ENCODE measurements at regions not wholly inside any gene's neighbourhood (a gene's known extent, or its start where the extent isn't known, plus 50 kb on each side); places are given as distances from the start of the nearest gene placed in this dataset.
A peak's percentile ranks its signal among the peaks of the same experiment; 100 is the strongest.
"Not testable (repeated sequence)": the region's sequence is repeated elsewhere in the genome, so short reads cannot be mapped to it uniquely, and the experiment has no call there.

DNA sequence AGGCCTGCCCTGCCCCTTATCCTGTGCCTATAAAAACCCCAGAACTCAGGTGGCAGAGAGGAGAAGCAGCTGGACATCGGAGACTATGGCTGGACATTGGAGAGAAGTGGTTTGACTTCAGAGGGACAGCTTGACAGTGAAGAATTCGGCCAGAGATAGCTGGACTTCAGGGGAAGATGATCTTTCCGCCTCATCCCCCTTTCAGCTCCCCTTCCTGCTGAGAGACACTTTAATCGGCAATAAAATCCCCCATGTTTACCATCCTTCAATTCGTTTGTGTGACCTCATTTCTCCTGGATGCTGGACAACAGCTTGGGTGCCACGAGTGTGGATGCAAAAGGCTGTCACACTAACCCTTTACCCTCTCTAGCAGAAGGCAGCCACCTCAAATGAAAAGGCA is 134.1 kb upstream of the TUT7 start:
- DNase-seq (ENCODE audit: low spot score), result no peak

DNA sequence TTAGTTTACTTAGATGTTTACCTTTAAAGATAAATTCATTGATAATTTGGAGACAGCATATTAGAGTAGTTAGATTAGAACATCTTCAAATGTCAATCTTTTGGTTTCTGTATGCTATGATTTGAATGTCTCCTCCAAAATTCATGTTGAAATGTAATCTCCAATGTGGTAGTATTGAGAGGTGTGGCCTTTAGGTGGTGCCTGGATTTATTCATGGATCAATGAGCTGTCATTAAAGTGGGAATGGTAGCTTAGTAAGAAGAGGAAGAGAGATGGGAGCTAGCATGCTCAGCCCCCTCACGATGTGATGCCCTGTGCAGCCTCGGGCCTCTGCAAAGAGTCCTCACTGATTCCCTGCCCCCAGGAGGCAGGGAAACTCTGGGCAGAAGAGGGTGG is 133.6 kb upstream of the TUT7 start:
- no peak for DNase-seq (ENCODE audit: low spot score)

DNA sequence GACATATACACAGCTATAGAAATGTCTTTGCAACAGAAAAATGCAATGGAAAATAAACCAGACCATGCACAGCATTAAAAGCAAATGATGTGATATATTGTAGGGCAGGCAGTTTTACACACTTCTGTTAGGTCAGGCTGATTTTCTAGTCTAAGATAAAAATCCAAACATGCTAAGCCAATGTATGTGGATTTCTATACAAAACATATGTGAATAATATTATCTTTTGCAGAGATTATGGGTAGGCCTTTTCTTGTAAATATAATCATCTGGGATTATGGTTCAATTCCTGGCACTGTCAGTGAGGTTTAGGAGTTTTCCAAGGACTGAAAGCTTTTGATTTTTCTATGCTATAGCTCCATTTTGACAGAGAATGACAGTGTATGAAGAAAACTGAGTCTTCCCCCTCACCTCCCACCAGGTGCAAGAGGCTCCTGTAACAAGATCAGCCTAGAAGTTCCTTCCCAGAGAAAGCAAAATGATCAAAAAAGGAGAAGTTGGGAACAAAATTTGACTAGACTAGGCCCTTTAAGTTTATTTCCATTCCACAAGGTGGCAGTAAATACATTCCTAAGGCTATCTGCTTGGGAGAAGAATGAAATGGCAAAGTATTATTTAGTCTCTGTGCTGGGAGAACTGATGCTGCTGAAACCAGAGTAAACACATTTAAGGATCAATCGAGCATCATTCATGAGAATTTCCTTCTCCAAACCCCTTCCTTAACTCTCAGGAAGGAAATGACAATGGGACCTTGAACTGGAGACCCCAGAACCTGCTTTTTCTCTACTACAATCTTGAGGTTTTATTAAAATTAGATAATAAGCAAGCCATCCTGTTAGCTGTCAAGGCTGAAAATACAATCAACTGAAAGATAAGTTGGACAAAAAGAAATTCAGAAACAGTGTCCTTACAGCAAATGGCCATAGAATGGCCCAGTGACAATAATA is 133.0 kb upstream of the TUT7 start:
- DNase-seq (ENCODE audit: low spot score), result peak; percentile 41

DNA sequence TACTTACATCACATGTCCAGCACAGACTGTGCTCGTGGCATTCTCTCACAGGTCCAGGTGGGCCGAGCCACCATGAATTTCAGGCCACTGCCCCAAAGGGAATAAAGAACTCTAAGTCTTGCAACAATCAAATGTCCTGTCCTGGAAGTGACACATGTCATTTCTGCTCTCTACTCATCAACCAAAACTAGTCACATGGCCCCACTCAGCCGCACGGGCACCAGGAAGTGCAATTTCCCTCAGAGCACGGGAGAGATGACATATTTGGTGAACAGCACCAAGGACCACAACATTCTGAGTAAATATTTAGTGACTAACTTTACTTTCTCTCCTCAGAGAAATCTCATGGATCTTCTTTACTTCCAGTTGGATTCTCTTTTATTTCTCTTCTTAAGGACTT is 131.1 kb upstream of the TUT7 start:
- no peak for DNase-seq (ENCODE audit: low spot score)

DNA sequence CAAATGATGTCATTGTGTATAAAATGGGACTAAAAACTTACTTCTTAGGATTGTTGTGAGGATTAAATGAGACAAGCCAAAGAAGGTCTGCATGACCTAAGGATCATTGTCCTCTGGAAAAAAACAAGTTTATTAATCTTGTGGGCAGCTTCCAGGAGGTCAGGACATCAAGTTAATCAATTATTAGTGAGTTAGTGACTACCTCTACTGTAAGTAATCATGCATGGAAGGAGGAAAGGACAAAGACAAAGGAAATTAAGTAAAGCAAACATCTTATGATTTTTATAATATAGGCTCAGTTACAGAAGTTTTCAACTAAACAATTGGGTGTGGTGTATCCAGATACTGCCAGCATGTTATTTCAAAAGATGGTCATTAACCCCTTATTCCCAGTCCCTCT is 129.3 kb upstream of the TUT7 start:
- no peak for DNase-seq (ENCODE audit: low spot score)

DNA sequence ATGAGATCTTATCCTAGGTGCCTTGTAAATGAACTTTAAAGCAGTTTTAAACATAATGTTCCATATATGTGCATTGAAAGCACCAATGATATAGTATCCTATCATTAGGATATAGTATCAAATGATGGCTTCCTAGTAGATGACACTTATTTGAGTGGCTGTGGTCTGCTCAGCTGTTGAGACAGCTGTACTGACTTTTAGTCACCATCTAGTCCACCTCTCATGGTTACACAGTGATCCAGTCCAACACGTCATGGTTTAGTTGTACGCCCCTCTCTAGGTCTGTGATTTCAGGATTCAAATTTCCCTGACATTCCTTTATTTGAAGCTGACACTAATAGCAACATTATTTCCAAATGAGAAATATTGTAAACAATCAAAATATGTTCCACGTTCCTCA is 127.3 kb upstream of the TUT7 start:
- no peak for DNase-seq (ENCODE audit: low spot score)

DNA sequence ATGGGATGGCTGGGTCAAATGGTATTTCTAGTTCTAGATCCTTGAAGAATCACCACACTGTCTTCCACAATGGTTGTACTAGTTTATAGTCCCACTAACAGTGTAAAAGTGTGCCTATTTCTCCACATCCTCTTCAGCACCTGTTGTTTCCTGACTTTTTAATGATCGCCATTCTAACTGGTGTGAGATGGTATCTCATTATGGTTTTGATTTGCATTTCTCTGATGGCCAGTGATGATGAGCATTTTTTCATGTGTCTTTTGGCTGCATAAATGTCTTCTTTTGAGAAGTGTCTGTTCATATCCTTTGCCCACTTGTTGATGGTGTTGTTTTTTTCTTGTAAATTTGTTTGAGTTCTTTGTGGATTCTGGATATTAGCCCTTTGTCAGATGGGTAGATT is 121.0 kb upstream of the TUT7 start:
- DNase-seq (ENCODE audit: low spot score), result not testable (repeated sequence)

DNA sequence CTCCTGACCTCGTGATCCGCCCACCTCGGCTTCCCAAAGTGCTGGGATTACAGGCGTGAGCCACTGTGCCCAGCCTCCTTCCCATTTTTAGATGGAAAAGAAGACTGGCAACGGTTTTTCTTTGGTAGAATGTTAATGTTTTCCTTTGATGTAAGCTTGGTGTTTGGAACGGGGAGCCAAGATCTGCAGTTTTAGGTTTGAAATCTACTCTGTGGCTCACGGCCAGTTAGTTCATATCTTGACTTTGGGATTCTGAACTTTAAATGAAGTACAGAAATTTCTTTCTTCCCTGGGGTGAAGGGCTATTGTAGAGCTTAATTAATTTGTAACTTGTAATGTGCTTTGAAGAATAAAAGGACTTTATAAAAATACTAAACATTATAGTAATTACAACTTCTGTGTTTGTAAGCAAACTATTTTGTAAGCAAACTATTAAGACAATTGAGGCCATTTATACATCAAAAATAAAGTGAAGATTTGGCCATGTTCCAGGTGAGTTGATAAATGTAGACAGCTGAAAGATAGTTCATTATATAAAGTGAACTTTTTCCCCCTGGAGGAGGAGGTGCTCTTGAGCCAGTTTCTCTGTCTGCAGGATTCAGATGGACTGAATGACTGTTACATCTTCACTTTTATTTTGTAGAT is 117.1 kb upstream of the TUT7 start:
- DNase-seq (ENCODE audit: low spot score), result no peak

DNA sequence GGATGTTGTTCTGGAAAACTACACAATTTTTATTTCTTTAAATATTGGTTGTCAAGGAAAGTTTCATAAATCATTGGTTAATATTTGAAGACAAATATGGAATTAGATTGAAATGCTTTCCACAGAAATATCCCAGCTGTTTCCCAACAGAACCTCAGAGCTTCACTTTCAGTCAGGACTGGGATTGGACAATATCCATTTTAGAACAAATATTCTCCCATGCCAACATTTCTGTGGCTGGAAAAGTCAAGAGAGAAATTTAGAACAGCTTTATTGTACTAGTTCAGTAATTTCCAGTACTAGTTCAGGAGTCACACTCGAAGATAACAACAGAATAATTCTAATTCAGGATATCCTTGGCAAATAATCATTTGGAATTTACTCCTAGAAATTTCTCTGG is 116.1 kb upstream of the TUT7 start:
- DNase-seq (ENCODE audit: low spot score), result no peak

DNA sequence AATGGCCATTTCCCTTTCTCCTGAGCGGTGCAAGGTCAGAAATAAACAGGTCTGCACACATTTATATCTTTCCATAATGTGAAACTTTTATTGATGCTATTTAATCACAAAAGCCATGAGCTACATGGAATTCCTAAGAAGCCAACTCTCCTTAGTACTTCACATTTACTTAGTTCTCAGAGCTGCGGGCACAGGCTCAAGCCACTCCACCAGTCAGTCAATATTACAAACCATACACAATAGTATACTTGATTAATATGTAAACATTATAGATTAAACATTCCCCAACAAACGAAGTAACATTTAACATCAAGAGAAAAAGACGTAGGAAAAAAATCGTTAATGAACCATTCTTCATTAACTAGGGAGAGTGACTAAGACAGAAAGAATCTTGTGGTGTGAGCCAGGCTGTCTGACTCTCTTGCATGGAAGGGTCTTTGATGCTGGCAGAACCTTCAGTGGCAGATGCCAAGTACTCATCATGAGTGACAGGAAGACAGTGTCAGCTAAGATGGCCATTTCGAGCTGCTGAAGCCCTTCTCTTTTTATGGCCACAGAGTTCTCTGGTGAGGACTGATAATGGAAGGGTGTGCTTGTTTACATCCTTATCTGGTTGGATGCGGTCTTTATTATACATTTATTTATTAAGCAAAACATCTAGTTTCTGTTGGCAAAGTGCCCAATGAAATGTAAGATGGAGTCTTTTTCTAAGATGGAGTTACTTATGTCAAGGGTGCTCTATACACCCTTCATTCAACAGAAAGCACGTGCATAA is 115.5 kb upstream of the TUT7 start:
- no peak for DNase-seq (ENCODE audit: low spot score)

DNA sequence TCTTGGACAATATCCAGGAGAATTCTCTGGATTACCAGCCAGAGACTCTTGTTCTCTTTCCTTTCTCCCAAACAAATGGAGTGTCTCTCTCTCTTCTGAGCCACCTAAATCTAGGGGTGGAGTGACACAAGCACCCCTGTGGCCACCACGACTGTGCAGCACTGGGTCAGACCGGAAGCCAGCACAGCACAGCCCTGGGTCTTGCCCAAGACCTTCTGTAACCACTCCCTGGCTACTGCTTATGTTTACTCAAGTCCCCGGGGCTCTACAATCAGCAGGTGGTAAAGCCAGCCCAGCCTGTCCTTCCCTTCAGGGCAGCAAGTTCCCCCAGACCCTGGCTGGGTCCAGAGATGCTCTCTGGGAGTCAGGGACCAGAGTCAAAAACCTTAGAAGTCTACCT is 110.0 kb upstream of the TUT7 start:
- no peak for DNase-seq (ENCODE audit: low spot score)

DNA sequence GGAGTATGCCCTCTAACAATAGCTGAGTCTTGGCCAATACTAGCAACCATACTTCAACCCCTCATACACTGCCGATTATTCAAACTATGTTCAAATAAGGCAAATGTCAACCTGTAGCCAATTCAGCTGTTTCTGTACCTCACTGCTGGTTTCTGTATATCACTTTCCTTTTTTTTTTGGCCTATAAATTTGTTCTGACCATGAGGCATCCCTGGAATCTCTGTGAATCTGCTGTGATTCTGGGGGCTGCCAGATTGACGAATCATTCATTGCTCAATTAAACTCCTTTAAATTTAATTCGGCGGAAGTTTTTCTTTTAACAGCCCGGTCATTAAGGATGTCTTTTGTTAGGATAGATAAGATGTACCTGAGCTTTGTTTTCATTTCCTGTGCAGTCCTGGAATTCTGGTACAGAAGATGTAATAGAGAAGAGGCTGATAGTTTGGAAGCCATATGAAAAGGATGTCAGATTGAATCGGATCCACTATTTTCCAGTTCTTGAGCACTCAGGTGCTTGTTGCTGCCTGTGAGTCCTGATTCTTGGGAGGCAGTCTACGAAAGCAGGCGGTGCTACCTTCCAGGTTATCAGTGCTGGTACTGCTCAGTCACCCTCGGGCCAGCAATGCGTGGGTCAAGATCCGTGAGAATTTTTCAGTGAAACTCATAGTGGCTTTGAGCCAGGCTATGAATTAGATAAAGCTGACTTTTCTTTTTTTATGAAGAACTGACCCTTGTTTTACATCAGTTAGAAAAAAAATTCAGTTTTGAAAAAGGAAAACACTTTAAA is 106.2 kb upstream of the TUT7 start:
- no peak for DNase-seq (ENCODE audit: low spot score)

DNA sequence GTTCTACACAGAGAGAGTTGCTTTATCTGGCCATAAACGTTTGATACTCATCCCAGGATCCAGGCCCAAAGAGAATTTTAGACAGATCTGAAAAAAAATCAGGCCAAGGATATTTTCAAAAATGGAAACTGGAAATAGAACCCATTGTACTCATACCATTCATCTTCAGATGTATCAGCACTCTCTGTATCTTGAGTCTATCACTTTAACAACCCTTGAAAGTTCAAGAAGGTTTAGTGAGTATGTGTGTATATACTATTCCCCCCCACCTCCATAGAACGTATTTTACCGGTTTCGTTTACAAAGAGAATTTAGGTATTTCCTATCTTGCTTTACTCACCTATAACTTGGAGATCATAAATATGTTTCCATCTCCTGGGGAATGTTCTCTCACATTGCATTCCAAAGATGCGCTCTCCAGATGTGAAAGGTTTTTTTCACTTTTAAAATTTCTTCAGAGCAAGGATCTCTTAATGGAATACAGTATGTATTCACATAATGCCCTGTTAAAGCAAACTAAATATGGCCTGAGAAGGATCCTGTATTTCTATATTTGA is 105.5 kb upstream of the TUT7 start:
- DNase-seq (ENCODE audit: low spot score), result no peak

DNA sequence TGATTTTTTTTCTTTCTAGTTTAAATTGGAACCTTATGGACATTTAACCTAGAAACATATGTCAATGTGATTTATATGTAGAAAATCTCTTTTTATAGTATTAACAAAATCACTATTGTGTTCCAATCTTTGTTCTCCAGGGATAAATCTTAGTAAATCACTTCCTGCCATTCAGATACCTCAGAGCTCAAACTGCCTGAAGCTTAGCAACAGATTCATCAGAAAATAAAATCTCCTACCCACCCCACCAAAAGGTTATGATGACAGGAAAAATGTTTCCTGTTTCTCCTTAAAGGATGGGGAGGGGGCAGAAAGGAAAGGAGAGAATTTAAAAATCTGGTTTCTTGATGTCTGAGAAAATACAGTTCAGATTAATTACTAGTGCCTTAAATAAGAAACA is 105.0 kb upstream of the TUT7 start:
- DNase-seq (ENCODE audit: low spot score), result no peak

DNA sequence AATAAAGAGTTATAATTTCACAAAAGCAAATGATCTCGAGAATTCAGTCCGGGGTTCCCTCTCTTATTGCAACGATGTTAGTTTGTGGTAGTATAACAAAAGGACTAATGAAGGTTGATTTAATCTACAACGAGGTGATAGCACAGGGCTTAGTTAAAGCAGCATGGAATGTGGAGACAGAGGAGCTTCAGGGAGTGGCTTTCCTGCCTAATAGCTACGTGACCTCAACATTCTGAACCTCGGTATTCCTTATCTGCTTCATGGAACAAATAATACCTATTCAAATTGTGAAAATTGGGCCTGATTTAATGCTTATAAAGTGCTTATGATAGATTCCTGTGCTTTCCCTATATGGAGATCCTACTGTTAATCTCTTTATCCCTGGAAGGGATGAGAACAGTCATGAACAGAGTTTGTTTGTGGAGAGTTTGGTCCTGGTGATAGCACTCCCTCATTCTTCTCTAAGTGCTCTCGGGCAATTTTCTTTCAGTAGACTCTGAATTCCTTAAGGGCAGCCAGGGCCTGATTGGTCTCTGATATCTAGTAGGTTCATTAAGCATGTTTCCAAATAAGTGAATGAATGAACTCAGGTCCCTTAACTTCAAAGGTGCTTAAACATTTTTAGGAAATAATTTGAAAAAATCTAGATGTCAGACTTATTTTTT is 104.1 kb upstream of the TUT7 start:
- no peak for DNase-seq (ENCODE audit: low spot score)

DNA sequence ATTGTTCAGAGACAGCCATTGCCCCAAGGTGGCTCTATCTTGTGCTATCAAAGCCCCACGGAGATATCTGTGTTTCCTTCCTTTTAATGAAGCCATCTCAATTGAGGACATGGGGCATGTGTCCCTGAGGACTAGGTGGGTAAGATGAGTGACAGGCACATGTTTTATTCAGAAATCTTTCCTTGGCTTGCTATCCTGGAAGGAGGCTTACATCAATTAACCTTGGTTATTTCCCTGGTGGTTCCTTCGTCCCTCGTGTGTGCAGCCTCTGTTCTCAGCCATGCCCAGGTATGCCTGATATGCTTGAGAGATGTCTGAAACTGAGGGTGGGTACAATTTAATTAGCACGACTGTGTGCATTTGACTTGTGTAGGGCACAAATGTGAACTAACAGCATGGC is 102.2 kb upstream of the TUT7 start:
- no peak for DNase-seq (ENCODE audit: low spot score)

DNA sequence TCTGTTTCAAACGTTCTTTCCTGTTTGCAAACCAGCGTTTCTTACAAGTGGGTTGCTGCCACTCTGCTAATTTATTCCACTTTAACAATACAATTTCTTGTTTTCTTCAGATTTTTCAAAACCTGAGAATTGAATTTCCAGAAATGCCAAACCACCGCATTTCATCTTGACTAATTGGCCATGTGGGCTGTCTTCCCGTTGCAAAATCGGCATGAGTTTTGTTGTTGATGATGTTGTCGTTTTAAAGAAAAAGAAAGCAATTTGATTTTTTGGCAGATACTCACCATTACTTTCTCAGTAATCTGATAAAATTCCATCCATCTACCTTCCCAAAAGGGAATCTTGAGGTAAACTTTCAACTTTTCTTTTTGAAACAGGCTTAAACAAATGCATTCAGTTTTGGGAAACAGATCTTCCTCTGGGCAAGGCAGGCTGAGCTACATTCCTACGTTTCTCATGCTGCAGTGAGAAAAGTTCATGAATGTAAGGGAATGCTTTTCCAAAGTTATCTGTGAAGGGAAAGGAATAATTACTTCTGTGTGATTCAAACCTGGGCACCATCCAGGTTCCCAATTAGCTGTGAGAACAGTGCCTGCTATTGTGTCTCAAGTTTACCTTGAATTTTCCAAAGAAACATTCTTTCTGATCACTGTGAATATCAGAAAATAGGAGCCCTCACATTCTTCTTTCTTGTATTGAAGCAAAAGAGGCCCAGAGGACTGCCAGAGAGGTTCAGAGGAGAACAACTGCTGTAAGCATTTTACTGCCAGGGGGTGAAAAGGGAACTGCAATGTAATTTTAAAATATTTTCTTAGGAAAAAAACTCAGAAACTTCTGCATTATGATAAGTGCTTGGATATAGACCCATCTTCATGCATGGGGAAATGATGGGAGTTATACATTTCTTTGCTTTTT is 100.7 kb upstream of the TUT7 start:
- no peak for DNase-seq (ENCODE audit: low spot score)

DNA sequence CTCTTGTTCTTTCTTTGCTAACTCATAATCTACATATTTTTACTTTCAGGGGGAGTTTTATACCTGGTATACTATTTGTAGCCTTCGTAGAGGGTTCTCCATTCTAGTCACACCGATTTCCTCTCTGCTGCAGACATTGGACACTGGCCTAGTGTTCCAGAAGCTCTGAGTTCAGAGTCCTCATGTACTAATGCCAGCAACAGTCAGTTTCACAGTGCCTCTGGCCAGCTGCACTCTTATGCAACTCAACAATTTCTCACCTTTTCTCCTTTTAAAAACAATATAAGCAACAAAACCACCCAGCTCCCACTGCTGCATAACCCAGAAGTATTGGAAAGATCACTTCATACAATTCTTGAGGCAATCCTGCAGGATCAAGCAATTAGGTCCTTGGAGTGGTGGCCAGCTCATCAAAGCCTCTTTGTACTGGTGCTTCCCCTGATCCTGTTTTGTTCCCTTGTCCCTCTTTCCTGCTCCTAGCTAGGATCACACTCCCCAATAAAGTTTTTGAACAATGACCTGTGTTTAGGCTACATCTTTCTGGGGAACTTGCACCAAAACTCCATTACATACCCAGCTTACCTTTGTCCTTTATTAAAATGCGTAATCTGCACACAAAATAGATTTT is 98.1 kb upstream of the TUT7 start:
- no peak for DNase-seq (ENCODE audit: low spot score)

DNA sequence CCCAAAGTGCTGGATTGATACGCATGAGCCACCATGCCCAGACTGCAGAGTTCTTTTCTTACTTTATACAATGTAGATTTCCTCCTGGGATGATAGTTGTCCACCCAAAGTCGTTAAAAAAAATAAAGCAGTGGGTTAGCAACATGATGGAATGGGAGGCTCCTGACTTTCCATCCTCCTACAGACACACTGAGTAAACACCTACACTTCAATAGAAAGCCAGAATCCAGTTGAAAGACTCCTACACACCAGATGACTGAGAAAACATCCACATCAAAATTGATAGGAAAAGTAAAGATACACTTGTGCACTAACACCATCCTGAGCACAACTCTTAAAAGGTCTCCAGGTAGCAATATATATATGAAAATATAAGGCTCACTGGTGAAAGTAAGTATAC is 95.0 kb upstream of the TUT7 start:
- no peak for DNase-seq (ENCODE audit: low spot score)

DNA sequence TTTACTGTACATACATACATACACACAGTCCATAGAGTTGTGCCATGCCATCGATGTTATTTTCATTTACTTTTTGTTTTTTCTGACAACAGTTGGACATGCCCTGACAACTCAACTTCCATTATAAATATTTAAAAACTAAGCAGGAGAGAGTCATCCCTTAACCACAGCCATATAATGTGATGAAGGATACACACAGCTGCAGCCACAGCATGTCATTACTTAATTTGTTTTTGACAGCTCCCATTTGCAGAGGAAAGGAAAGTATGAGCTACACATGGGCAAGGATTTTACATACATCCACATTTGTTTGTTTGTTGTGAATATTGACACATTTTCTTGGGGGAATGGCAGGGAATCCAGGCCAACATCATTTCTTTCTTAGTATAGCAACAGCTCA is 91.5 kb upstream of the TUT7 start:
- no peak for DNase-seq (ENCODE audit: low spot score)

Data from LoVo (cell line).